ENCODE measurements at regions not wholly inside any gene's neighbourhood (a gene's known extent, or its start where the extent isn't known, plus 50 kb on each side); places are given as distances from the start of the nearest gene placed in this dataset.

DNA sequence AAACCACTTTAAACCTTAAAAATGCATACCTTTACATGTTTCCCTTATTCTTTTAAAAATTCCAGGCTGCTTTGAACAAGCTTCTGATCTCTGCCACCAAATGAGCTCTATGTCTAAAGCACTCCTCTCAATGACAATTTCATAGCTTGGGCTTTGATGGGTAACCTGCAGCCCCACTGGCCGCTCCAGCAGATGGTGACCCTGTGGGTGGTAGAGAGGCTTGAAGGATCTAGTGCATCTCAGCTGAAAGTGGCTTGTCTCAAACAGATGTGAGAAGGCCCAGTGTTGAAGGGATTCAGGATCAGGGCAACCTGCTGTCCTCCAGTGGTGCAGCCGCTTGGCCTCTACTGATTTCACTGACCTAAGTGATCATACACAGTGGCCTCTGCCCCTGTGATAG, 84.7 kb upstream of the IRF2BP2 start:
- TF ChIP-seq ZNF891 (CRISPR knock-in tag; IDR thresholded peaks at IDR 0.05) (no peak), EZH2 (conservative IDR thresholded peaks at IDR 0.05; ENCODE audit: low read depth, low read length) (no peak)
